ENCODE measurements at regions not wholly inside any gene's neighbourhood (a gene's known extent, or its start where the extent isn't known, plus 50 kb on each side); places are given as distances from the start of the nearest gene placed in this dataset.

GRCh38 chr16:85514598-85515318, 98.4 kb upstream of the GSE1 start (continued):
- no peak for TF ChIP-seq ZNF280B (CRISPR knock-in tag; IDR thresholded peaks at IDR 0.05; ENCODE audit: borderline replicate concordance)
- peak; percentile 79; the same call in 1 of the 2 replicates for TF ChIP-seq ZNF776 (CRISPR knock-in tag; IDR thresholded peaks at IDR 0.05)
- peak; percentile 97 for TF ChIP-seq SALL2 (CRISPR knock-in tag; IDR thresholded peaks at IDR 0.05)
- TF ChIP-seq SOX6 (IDR thresholded peaks at IDR 0.05), result no peak
- peak; percentile 93 for TF ChIP-seq SOX6 (CRISPR knock-in tag; IDR thresholded peaks at IDR 0.05)
- no peak for TF ChIP-seq PBX3 (CRISPR knock-in tag; IDR thresholded peaks at IDR 0.05; ENCODE audit: borderline replicate concordance)
- TF ChIP-seq NFAT5 (CRISPR knock-in tag; IDR thresholded peaks at IDR 0.05), result peak; percentile 84
- TF ChIP-seq SOX5 (CRISPR knock-in tag; IDR thresholded peaks at IDR 0.05; ENCODE audit: borderline replicate concordance), result peak; percentile 86
- TF ChIP-seq NFYC (CRISPR knock-in tag; IDR thresholded peaks at IDR 0.05), result peak; percentile 41
- TF ChIP-seq STAG1 (CRISPR knock-in tag; IDR thresholded peaks at IDR 0.05), result peak; percentile 55
- no peak for TF ChIP-seq ZNF644 (CRISPR knock-in tag; IDR thresholded peaks at IDR 0.05; ENCODE audit: low read depth)
- TF ChIP-seq ZMYM4 (CRISPR knock-in tag; IDR thresholded peaks at IDR 0.05), result peak; percentile 83
- peak; percentile 94 for TF ChIP-seq ISL2 (CRISPR knock-in tag; IDR thresholded peaks at IDR 0.05)
- TF ChIP-seq ZFP37 (CRISPR knock-in tag; IDR thresholded peaks at IDR 0.05; ENCODE audit: borderline replicate concordance), result peak; percentile 98
- peak; percentile 97 for TF ChIP-seq NCOR1 (IDR thresholded peaks at IDR 0.05; ENCODE audit: borderline replicate concordance, low read length)
- TF ChIP-seq ARNTL (CRISPR knock-in tag; IDR thresholded peaks at IDR 0.05), result peak; percentile 99
- no peak for TF ChIP-seq NR3C1 (CRISPR knock-in tag; IDR thresholded peaks at IDR 0.05)
